ENCODE measurements at regions not wholly inside any gene's neighbourhood (a gene's known extent, or its start where the extent isn't known, plus 50 kb on each side); places are given as distances from the start of the nearest gene placed in this dataset.

- H3K4me1 Mint-ChIP-seq (ENCODE audit: unreplicated experiment), result no peaks in the 10 kb centered on the region
- H3K36me3 Mint-ChIP-seq (ENCODE audit: unreplicated experiment), result peaks cover 2% of the 10 kb centered on the region
- TF ChIP-seq CTCF (IDR thresholded peaks at IDR 0.05), result no peak
- H3K9me3 Mint-ChIP-seq (ENCODE audit: unreplicated experiment), result no peaks in the 10 kb centered on the region
- DNase-seq (ENCODE audit: extremely low spot score, unreplicated experiment), result no peak
- H3K27me3 Mint-ChIP-seq (ENCODE audit: unreplicated experiment), result no peaks in the 10 kb centered on the region
- no peak overlapping the region for H3K27ac Mint-ChIP-seq (ENCODE audit: unreplicated experiment)
- H3K4me3 Mint-ChIP-seq (ENCODE audit: unreplicated experiment), result no peak overlapping the region
Observed at GRCh38 chr15:35320158-35320780, 225.7 kb downstream of the DPH6 start.

- Mint-ChIP-seq H3K4me3 (ENCODE audit: unreplicated experiment) (no peak overlapping the region), H3K4me1 (ENCODE audit: unreplicated experiment) (no peaks in the 10 kb centered on the region), H3K36me3 (ENCODE audit: unreplicated experiment) (peaks cover 4% of the 10 kb centered on the region), H3K27me3 (ENCODE audit: unreplicated experiment) (no peaks in the 10 kb centered on the region), H3K27ac (ENCODE audit: unreplicated experiment) (no peak overlapping the region), H3K9me3 (ENCODE audit: unreplicated experiment) (no peaks in the 10 kb centered on the region)
- TF ChIP-seq CTCF (IDR thresholded peaks at IDR 0.05), result no peak
- DNase-seq (ENCODE audit: extremely low spot score, unreplicated experiment), result no peak
Observed at GRCh38 chr15:35319354-35319753, 226.6 kb downstream of the DPH6 start.

GRCh38 chr15:35317217-35317616 is 228.7 kb downstream of the DPH6 start:
- Mint-ChIP-seq H3K9me3 (ENCODE audit: unreplicated experiment) (peaks cover 7% of the 10 kb centered on the region), H3K4me3 (ENCODE audit: unreplicated experiment) (no peak overlapping the region), H3K4me1 (ENCODE audit: unreplicated experiment) (no peaks in the 10 kb centered on the region), H3K27ac (ENCODE audit: unreplicated experiment) (no peak overlapping the region), H3K36me3 (ENCODE audit: unreplicated experiment) (peaks cover 4% of the 10 kb centered on the region), H3K27me3 (ENCODE audit: unreplicated experiment) (no peaks in the 10 kb centered on the region)
- DNase-seq (ENCODE audit: extremely low spot score, unreplicated experiment), result no peak
- TF ChIP-seq CTCF (IDR thresholded peaks at IDR 0.05), result no peak

- Mint-ChIP-seq H3K4me1 (ENCODE audit: unreplicated experiment) (peaks cover 21% of the 10 kb centered on the region), H3K4me3 (ENCODE audit: unreplicated experiment) (no peak overlapping the region), H3K27me3 (ENCODE audit: unreplicated experiment) (no peaks in the 10 kb centered on the region), H3K9me3 (ENCODE audit: unreplicated experiment) (peaks cover 7% of the 10 kb centered on the region), H3K36me3 (ENCODE audit: unreplicated experiment) (peaks cover 6% of the 10 kb centered on the region), H3K27ac (ENCODE audit: unreplicated experiment) (no peak overlapping the region)
- no peak for DNase-seq (ENCODE audit: extremely low spot score, unreplicated experiment)
- TF ChIP-seq CTCF (IDR thresholded peaks at IDR 0.05), result no peak
Observed at GRCh38 chr15:35312344-35312743, 227.2 kb upstream of the NANOGP8 start.

GRCh38 chr15:35311615-35312014 is 226.5 kb upstream of the NANOGP8 start:
- H3K27ac Mint-ChIP-seq (ENCODE audit: unreplicated experiment), result no peak overlapping the region
- peaks cover 6% of the 10 kb centered on the region for H3K36me3 Mint-ChIP-seq (ENCODE audit: unreplicated experiment)
- peaks cover 7% of the 10 kb centered on the region for H3K9me3 Mint-ChIP-seq (ENCODE audit: unreplicated experiment)
- no peak for DNase-seq (ENCODE audit: extremely low spot score, unreplicated experiment)
- peaks cover 29% of the 10 kb centered on the region for H3K4me1 Mint-ChIP-seq (ENCODE audit: unreplicated experiment)
- H3K4me3 Mint-ChIP-seq (ENCODE audit: unreplicated experiment), result no peak overlapping the region
- no peaks in the 10 kb centered on the region for H3K27me3 Mint-ChIP-seq (ENCODE audit: unreplicated experiment)
- no peak for TF ChIP-seq CTCF (IDR thresholded peaks at IDR 0.05)

All from osteocyte (in vitro differentiated cells).